GM19035 (cell line): ENCODE measurements at regions not wholly inside any gene's neighbourhood (a gene's known extent, or its start where the extent isn't known, plus 50 kb on each side); places are given as distances from the start of the nearest gene placed in this dataset.

Experiments used
- ATAC-seq: cut with Tn5 transposase; IDR thresholded peaks from one replicate; pipeline ENCODE4 v1.9.1; 2021; ENCODE audit not compliant: unreplicated experiment

- ATAC-seq = no peak
Observed at GRCh38 chr17:413706-414380, 61.2 kb upstream of the RPH3AL start.

- ATAC-seq = no peak
Observed at GRCh38 chr17:413016-413350, 60.4 kb upstream of the RPH3AL start.

- no peak for ATAC-seq
Observed at GRCh38 chr17:412211-413015, 59.8 kb upstream of the RPH3AL start.

- ATAC-seq = no peak
Observed at GRCh38 chr17:411421-412120, 59.0 kb upstream of the RPH3AL start.

GRCh38 chr17:410543-411401 lies 58.2 kb upstream of the RPH3AL start:
- ATAC-seq = no peak

- ATAC-seq = peak; percentile 77
Observed at GRCh38 chr17:409848-410542, 57.4 kb upstream of the RPH3AL start.

GRCh38 chr17:409308-409847 lies 56.8 kb upstream of the RPH3AL start:
- ATAC-seq = peak; percentile 2

GRCh38 chr17:404703-405102 lies 52.1 kb upstream of the RPH3AL start:
- no peak for ATAC-seq
